ENCODE measurements at regions not wholly inside any gene's neighbourhood (a gene's known extent, or its start where the extent isn't known, plus 50 kb on each side); places are given as distances from the start of the nearest gene placed in this dataset.

- H3K36me3 ChIP-seq, result no peaks in the 10 kb centered on the region
- H3K27ac ChIP-seq, result no peak overlapping the region
- no peaks in the 10 kb centered on the region for H3K9me3 ChIP-seq (ENCODE audit: low read depth)
- no peak overlapping the region for H3K4me3 ChIP-seq
- TF ChIP-seq CTCF (IDR thresholded peaks at IDR 0.05; ENCODE audit: low read depth, low read length), result no peak
- no peaks in the 10 kb centered on the region for H3K27me3 ChIP-seq
- H3K4me1 ChIP-seq (ENCODE audit: low read depth), result peaks cover 21% of the 10 kb centered on the region
- no peak for DNase-seq (ENCODE audit: low read depth in 1 of 2, low spot score in 1 of 2)
Measured at GRCh38 chr6:3506751-3507383, 50.0 kb upstream of the SLC22A23 start.
